GM23338 (cell line): ENCODE measurements at regions not wholly inside any gene's neighbourhood (a gene's known extent, or its start where the extent isn't known, plus 50 kb on each side); places are given as distances from the start of the nearest gene placed in this dataset.

ENCODE experiments used
- ATAC-seq: fragments of 200-7000 bp; cut with Tn5 transposase; 3 replicates; pipeline ENCODE4 v1.9.1; 2020
- DNase-seq: peaks from one replicate; pipeline ENCODE4 v3.0.0-alpha.2; 2015; ENCODE audit warnings: low spot score
- H2AFZ ChIP-seq: fragments of 200-600 bp; sonication (generic); 2 replicates; pipeline ENCODE4 v1.8.0; 2016; ENCODE audit warnings: antibody characterized with exemption, mild to moderate bottlenecking, moderate library complexity
- H3F3A ChIP-seq: fragments of 200-600 bp; sonication (generic); replicated peaks from 2 replicates; pipeline ENCODE4 v1.8.0; 2017; ENCODE audit warnings: antibody characterized with exemption, mixed run types, low read depth
- H3K27ac ChIP-seq: fragments of 200-600 bp; sonication (generic); 2 replicates; pipeline ENCODE4 v1.6.1; 2016; ENCODE audit warnings: low read depth
- H3K27me3 ChIP-seq: fragments of 200-600 bp; sonication (generic); 2 replicates; pipeline ENCODE4 v1.8.0; 2016; ENCODE audit warnings: mild to moderate bottlenecking, mixed run types, moderate library complexity; ENCODE audit not compliant: insufficient read depth
- H3K36me3 ChIP-seq: fragments of 200-600 bp; sonication (generic); 2 replicates; pipeline ENCODE4 v1.8.0; 2016; ENCODE audit warnings: mild to moderate bottlenecking; ENCODE audit not compliant: insufficient read depth
- H3K4me1 ChIP-seq: fragments of 200-600 bp; sonication (generic); 2 replicates; pipeline ENCODE4 v1.8.0; 2016; ENCODE audit warnings: mild to moderate bottlenecking, moderate library complexity; ENCODE audit not compliant: insufficient read depth
- H3K4me2 ChIP-seq: fragments of 200-600 bp; sonication (generic); 2 replicates; pipeline ENCODE4 v1.7.1; 2017; ENCODE audit warnings: mixed run types
- H3K4me3 ChIP-seq: fragments of 200-600 bp; sonication (generic); 2 replicates; pipeline ENCODE4 v1.6.1; 2016; ENCODE audit warnings: mixed run types
- H3K79me2 ChIP-seq: fragments of 200-600 bp; sonication (generic); replicated peaks from 2 replicates; pipeline ENCODE4 v1.8.0; 2017; ENCODE audit warnings: mild to moderate bottlenecking; ENCODE audit not compliant: insufficient read depth
- H3K9me2 ChIP-seq: fragments of 200-600 bp; sonication (generic); 2 replicates; pipeline ENCODE4 v1.8.0; 2017; ENCODE audit not compliant: insufficient read depth
- H4K20me1 ChIP-seq: fragments of 200-600 bp; sonication (generic); replicated peaks from 2 replicates; pipeline ENCODE4 v1.8.0; 2017; ENCODE audit warnings: mild to moderate bottlenecking; ENCODE audit not compliant: insufficient read depth
- H3K27ac Mint-ChIP-seq: 2 replicates; pipeline ENCODE4 v1.8.0; 2020; ENCODE audit warnings: inconsistent platforms, mild to moderate bottlenecking, moderate library complexity, mixed read lengths
- H3K27me3 Mint-ChIP-seq: 3 replicates; pipeline ENCODE4 v1.8.0; 2022; ENCODE audit warnings: low read depth, mild to moderate bottlenecking, moderate library complexity, mixed read lengths, inconsistent platforms; ENCODE audit not compliant: insufficient read depth, poor library complexity
- H3K36me3 Mint-ChIP-seq: 3 replicates; pipeline ENCODE4 v1.8.0; 2021; ENCODE audit warnings: low read depth, mild to moderate bottlenecking, inconsistent platforms, moderate library complexity, mixed read lengths
- H3K4me1 Mint-ChIP-seq: 3 replicates; pipeline ENCODE4 v1.8.0; 2020; ENCODE audit warnings: mild to moderate bottlenecking, inconsistent platforms, mixed read lengths
- H3K4me3 Mint-ChIP-seq: 3 replicates; pipeline ENCODE4 v1.8.0; 2021; ENCODE audit warnings: moderate library complexity, mild to moderate bottlenecking, inconsistent platforms, mixed read lengths
- H3K9me3 Mint-ChIP-seq: 3 replicates; pipeline ENCODE4 v1.8.0; 2020; ENCODE audit warnings: moderate library complexity, mild to moderate bottlenecking, inconsistent platforms, mixed read lengths
- CREB1 ChIP-seq: fragments of 250-450 bp; sonication (Bioruptor Pico); IDR thresholded peaks from 2 replicates; pipeline ENCODE4 v1.5.0; 2020; ENCODE audit warnings: low read depth, mild to moderate bottlenecking, moderate library complexity
- CTCF ChIP-seq, 2 experiments: fragments of 200-600 bp in 1 of 2; sonication (generic) in 1 of 2; conservative IDR thresholded peaks; 2 replicates each; pipeline versions ENCODE4 v1.5.1 to v1.6.1; 2016 to 2017; ENCODE audit warnings: antibody characterized with exemption in 2 of 2, low read depth in 2 of 2, mild to moderate bottlenecking in 2 of 2, moderate library complexity in 1 of 2
- ETS1 ChIP-seq: IDR thresholded peaks from 2 replicates; pipeline ENCODE4 v1.6.1; 2016; ENCODE audit warnings: antibody characterized with exemption
- EZH2 ChIP-seq: fragments of 200-600 bp; sonication (generic); IDR thresholded peaks from one replicate; pipeline ENCODE4 v1.8.0; 2017; ENCODE audit warnings: antibody characterized with exemption, mild to moderate bottlenecking, low read depth; ENCODE audit not compliant: unreplicated experiment
- EZH2phosphoT487 ChIP-seq: fragments of 200-600 bp; sonication (generic); IDR thresholded peaks from one replicate; pipeline ENCODE4 v1.8.1; 2018; ENCODE audit warnings: antibody characterized with exemption; ENCODE audit not compliant: unreplicated experiment
- JUNB ChIP-seq: IDR thresholded peaks from one replicate; pipeline ENCODE4 v1.6.1; 2016; ENCODE audit warnings: antibody characterized with exemption; ENCODE audit not compliant: unreplicated experiment
- NANOG ChIP-seq: IDR thresholded peaks from 2 replicates; pipeline ENCODE4 v1.6.1; 2016; ENCODE audit warnings: antibody characterized with exemption, borderline replicate concordance
- POLR2AphosphoS5 ChIP-seq: IDR thresholded peaks from 2 replicates; pipeline ENCODE4 v1.6.1; 2016; ENCODE audit warnings: antibody characterized with exemption, low read depth
- STAT1 ChIP-seq: IDR thresholded peaks from one replicate; pipeline ENCODE4 v1.6.1; 2016; ENCODE audit warnings: antibody characterized with exemption; ENCODE audit not compliant: unreplicated experiment
- ZNF462 ChIP-seq: fragments of 250-450 bp; sonication (Bioruptor Pico); IDR thresholded peaks from 2 replicates; pipeline ENCODE4 v1.5.0; 2020; ENCODE audit warnings: mild to moderate bottlenecking, moderate library complexity

GRCh38 chr10:78276139-78276538 lies 242.5 kb downstream of the RPS24 start (continued):
- no peak for TF ChIP-seq CTCF (conservative IDR thresholded peaks at IDR 0.05; ENCODE audit: low read depth in 2 of 2)
- no peak for TF ChIP-seq ETS1

GRCh38 chr10:78277314-78278057 lies 243.8 kb downstream of the RPS24 start:
- H3K4me1 ChIP-seq: peaks cover under 1% of the 10 kb centered on the region; the same call in 1 of the 2 replicates
- H3K36me3 ChIP-seq: no peaks in the 10 kb centered on the region
- no peak overlapping the region for H3K27ac ChIP-seq
- H3K27me3 ChIP-seq: no peaks in the 10 kb centered on the region
- H3K27me3 Mint-ChIP-seq: peaks cover 1% of the 10 kb centered on the region
- H4K20me1 ChIP-seq: no peaks in the 10 kb centered on the region
- peaks cover 8% of the 10 kb centered on the region for H3K4me1 Mint-ChIP-seq
- no peak overlapping the region for H3K4me2 ChIP-seq
- no peak overlapping the region for H3K4me3 Mint-ChIP-seq
- 0 out of 2 replicates have a peak overlapping the region, but pooled peaks have one; percentile 28 for H2AFZ ChIP-seq
- no peaks in the 10 kb centered on the region for H3K9me3 Mint-ChIP-seq
- ATAC-seq (peak; percentile 63), DNase-seq (no peak)
- H3K36me3 Mint-ChIP-seq: no peaks in the 10 kb centered on the region
- H3K4me3 ChIP-seq: no peak overlapping the region
- H3K27ac Mint-ChIP-seq: no peak overlapping the region
- peaks cover 10% of the 10 kb centered on the region; the same call in 1 of the 2 replicates for H3K9me2 ChIP-seq
- no peaks in the 10 kb centered on the region for H3F3A ChIP-seq
- no peaks in the 10 kb centered on the region for H3K79me2 ChIP-seq
- TF ChIP-seq ZNF462 (CRISPR knock-in tag) (no peak), JUNB (no peak), POLR2AphosphoS5 (no peak), EZH2 (no peak), EZH2phosphoT487 (no peak), ETS1 (no peak), CTCF (conservative IDR thresholded peaks at IDR 0.05; ENCODE audit: low read depth in 2 of 2) (no peak), STAT1 (no peak), CREB1 (CRISPR knock-in tag) (no peak), NANOG (no peak)
